GM19238 (cell line): ENCODE measurements at regions not wholly inside any gene's neighbourhood (a gene's known extent, or its start where the extent isn't known, plus 50 kb on each side); places are given as distances from the start of the nearest gene placed in this dataset.
"Not testable (repeated sequence)": the region's sequence is repeated elsewhere in the genome, so short reads cannot be mapped to it uniquely, and the experiment has no call there.

Experiments
- DNase-seq: peaks from one replicate; pipeline ENCODE4 v3.0.0; 2011; ENCODE audit warnings: low spot score; ENCODE audit not compliant: insufficient read length

DNA sequence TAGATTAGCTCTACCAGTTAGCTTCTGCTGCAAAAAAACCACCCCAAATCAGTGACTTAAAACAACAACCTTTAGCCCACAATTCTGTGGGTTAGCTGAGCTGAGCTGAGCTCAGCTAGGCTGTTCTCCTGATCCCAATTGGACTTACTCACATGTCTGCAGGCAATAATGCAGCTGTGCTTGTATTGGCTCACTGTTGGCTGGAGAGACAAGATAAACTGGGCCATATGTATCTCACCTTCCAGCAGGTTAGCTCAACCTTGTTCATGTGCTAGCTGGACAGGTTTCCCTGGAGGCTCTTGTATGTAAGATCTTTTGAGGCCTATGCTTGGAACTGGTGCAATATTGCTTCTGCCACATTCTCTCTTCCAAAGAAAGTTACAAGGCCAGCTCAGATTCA lies 261.5 kb upstream of the ADGRL3 start:
- DNase-seq, result no peak

DNA sequence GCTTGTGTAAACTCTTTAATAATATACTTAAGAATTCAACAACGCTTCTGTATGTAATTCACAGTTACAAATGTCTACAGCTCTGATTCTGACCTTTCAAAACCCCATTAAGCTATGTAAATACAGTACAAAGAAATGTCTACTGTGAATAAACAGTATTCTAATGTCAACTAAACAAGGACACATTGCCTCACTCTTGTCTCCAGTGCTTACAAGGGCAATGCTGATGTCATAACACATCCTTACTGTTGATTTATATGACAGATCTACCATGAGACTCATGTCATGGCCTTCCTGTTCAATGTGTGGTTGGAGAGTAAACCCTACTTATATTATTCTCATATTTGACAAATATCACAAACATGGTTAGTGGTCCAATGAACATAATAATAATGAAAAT lies 256.1 kb upstream of the ADGRL3 start:
- no peak for DNase-seq

- no peak for DNase-seq
Observed at GRCh38 chr4:60945641-60946040, 254.5 kb upstream of the ADGRL3 start.

DNA sequence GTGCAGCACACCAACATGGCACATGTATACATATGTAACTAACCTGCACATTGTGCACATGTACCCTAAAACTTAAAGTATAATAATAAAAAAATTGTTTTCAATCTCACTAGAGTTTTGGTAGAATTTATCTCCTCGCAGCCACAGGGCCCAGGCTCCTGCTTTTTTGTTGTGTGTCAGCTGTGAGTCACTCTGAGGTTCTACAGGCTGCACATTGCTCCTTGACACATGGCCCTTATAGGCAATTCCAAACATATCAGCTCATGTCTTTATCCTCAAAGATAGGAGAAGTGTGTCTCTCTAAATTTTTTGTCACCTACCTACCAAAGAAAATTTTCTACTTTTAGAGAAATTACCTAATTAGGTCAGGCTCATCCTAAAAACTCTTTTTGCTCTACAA lies 252.1 kb upstream of the ADGRL3 start:
- DNase-seq, result no peak

- DNase-seq, result no peak
Observed at GRCh38 chr4:60952921-60953320, 247.2 kb upstream of the ADGRL3 start.

DNA sequence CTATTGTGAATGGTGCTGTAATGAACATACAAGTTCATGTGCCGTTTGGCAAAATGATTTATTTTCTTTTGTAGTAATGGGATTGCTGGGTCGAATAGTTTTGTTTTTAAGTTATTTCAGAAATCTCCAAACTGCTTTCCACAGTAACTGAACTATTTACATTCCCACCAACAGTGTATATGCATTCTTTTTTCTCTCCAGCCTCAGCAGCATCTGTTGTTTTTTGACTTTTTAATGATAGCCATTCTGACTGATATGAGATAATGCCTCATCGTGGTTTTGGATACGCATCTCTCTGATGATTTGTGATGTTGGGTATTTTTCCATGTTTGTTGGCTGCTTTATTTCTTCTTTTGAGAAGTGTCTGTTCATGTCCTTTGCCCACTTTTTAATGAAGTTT lies 246.3 kb upstream of the ADGRL3 start:
- DNase-seq, result no peak

DNA sequence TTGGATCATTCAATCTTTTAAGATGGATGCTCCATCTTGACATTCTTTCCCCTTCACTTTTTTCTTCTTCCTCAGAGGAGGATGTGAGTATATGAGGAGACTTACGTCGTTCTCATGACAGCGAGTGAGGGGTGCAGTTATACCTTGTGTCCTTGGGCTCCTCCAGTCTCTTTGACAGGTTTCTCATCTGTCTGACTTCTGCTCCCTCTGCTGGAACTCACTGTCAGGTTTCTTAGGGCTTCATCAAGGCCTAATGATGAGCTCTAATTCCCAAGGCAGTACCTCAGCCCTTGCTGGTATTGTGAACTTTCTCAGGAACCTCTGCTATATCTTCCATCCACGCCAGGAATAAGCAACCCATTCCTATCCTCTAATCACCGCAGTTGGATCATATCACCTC lies 237.8 kb upstream of the ADGRL3 start:
- no peak for DNase-seq

DNA sequence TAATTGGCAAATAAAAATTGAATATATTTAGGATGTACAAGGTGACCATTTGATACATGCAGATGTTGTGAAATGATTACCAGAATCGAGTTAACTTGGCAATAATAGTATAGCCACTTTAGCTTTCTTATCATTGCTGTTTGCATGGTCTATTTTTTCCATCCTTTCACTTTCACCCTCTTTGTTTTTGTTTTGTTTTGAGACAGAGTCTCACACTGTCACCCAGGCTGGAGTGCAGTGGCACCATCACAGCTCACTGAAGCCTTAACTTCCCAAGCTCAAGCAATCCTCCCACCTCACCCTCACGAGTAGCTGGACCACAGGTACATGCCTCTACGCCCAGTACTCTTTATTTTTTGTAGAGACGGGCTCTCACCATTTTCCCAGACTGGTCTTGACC lies 218.6 kb upstream of the ADGRL3 start:
- no peak for DNase-seq

DNA sequence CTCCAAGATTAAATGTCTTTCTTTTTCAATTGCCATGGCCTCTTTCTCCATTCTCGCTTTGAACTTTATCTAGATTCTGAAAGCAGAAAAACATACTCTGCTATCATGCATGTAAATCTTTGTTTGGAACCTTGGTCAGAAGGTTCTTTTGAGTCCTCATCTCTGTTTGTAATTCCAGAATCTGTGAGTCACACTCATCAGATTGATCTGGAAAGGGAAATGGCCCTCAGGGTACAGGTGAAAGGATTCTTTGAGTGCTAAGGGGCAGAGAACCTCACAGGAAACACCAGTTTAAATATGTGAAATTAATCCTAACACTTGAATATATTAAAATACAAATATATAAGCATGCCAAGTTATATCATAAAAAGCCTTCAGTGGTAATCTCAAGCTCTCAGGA lies 211.0 kb upstream of the ADGRL3 start:
- no peak for DNase-seq

DNA sequence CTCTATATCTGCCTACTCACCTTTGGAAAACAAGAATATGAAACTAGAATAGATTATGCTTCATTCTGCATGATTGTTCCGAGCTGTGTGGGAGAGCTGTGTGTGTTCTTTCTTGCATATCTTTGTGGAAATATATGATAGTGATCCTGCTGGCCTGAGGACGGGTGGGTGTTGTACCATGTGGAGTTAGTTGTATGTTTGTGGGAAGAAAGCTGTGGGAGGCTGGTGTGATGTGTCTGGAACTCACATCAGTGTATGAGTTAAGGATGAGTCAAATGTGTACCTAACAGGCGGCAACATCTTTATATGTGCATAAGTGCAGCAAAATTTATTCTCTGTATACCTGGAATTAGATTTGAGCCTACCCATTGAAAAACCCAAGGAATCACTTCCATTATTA lies 208.1 kb upstream of the ADGRL3 start:
- no peak for DNase-seq

- DNase-seq, result no peak
Observed at GRCh38 chr4:61003301-61003700, 196.8 kb upstream of the ADGRL3 start.

- DNase-seq, result no peak
Observed at GRCh38 chr4:61004651-61005170, 195.4 kb upstream of the ADGRL3 start.

DNA sequence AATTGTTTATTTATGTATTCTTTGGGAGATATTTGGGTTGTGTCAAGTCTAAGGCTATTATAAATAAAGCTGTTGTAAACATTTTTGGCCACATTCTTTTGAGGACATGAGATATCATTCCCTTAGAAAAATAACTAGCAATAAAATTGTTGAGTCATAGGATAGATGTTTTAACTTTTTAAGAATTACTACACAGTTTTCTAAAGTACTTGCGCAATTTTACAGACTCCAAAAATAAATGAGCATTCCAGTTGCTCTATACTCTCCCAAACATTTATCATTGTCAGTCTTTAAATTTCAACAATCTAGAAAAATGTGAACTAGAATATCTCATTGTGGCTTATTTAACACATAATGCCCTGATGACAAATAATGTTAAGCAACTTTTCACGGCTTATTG lies 189.1 kb upstream of the ADGRL3 start:
- no peak for DNase-seq

- not testable (repeated sequence) for DNase-seq
Observed at GRCh38 chr4:61011936-61012335, 188.2 kb upstream of the ADGRL3 start.

- DNase-seq, result no peak
Observed at GRCh38 chr4:61024610-61025009, 175.5 kb upstream of the ADGRL3 start.

DNA sequence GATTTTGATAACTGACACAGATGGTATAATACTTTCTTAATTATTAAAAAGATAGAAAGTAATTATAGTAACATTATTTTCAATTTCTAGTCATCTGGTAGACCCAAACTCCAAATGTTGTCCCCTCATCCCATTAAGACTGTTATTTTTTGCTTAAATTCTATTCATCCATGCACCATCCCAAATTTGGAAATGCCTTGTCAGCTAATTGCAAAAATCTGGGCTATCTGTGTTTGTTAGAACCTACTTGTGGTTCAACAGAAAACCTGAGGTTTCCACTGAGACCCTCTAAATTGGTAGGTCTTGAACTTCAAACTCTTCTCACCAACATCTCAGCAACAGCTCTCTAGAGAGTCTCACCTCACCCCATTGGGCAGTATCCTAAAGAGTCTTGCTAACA lies 172.2 kb upstream of the ADGRL3 start:
- no peak for DNase-seq

DNA sequence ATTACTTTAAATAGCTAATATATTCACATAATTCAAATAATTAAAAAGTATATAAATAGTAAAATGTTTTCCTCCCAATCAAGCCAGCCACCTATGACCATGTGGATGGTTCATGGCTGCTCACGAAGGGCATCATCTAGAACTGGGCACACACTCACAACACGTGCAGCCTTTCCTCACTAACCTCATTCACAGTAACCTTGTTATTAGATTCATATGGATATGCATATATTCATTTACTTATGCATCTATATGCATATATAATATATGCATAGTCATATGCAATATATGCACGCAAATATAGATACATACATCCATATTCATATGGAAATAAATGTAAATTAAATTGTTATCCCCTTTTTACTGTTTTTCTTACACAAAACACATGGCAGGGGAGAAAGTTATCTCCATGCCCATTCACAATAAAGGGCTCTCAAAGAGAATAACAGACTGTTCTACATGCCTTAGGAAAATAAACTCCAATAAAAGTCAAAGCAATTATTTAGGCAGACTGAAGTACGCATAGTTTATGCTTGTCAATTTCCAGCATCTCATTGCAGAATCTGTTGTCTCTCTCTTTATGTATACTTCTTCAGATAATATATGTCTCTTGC lies 163.9 kb upstream of the ADGRL3 start:
- no peak for DNase-seq

- DNase-seq, result no peak
Observed at GRCh38 chr4:61041527-61041926, 158.6 kb upstream of the ADGRL3 start.

- DNase-seq, result no peak
Observed at GRCh38 chr4:61044837-61045236, 155.3 kb upstream of the ADGRL3 start.

GRCh38 chr4:61049018-61049417 lies 151.1 kb upstream of the ADGRL3 start:
- DNase-seq, result no peak

DNA sequence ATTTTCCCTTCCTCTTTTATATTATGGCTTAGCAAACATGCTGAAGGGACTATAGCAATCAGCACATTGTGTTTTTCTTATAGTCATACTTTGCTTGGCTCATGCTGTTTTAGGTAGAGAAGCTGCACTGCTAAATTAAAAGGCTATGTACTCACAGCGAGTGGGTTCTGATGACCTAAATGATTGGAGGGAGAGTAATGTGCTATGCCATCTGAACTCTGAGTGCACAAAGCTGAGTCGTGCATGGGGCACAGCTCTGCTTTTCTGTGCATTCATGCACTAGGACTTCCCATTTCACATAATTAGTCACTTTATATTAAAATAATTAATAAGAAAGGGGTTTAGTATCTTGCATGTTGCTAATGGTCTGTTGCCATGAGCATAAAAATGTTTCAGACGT lies 132.7 kb upstream of the ADGRL3 start:
- no peak for DNase-seq

- no peak for DNase-seq
Observed at GRCh38 chr4:61068060-61068459, 132.1 kb upstream of the ADGRL3 start.

- no peak for DNase-seq
Observed at GRCh38 chr4:61068745-61069144, 131.4 kb upstream of the ADGRL3 start.

- no peak for DNase-seq
Observed at GRCh38 chr4:61070269-61070668, 129.9 kb upstream of the ADGRL3 start.
